UCSD-AML1 (cell line): ENCODE measurements at regions not wholly inside any gene's neighbourhood (a gene's known extent, or its start where the extent isn't known, plus 50 kb on each side); places are given as distances from the start of the nearest gene placed in this dataset.

ENCODE experiments used
- DNase-seq: peaks from one replicate; lab custom pipeline; 2025; ENCODE audit not compliant: unreplicated experiment; lab: John Stamatoyannopoulos, UW

GRCh38 chr1:163650624-163651023 lies 328.9 kb downstream of the NUF2 start:
- DNase-seq: no peak

GRCh38 chr1:163652441-163652840 lies 330.7 kb downstream of the NUF2 start:
- DNase-seq: no peak

- no peak for DNase-seq
Observed at GRCh38 chr1:163655565-163655964, 333.8 kb downstream of the NUF2 start.

- DNase-seq: no peak
Observed at GRCh38 chr1:163656095-163656759, 334.5 kb downstream of the NUF2 start.

- DNase-seq: no peak
Observed at GRCh38 chr1:163657719-163658118, 336.0 kb downstream of the NUF2 start.

- no peak for DNase-seq
Observed at GRCh38 chr1:163661391-163661790, 339.6 kb downstream of the NUF2 start.

- DNase-seq: no peak
Observed at GRCh38 chr1:163664671-163665335, 343.0 kb downstream of the NUF2 start.

- DNase-seq: no peak
Observed at GRCh38 chr1:163668472-163668871, 346.7 kb downstream of the NUF2 start.

- no peak for DNase-seq
Observed at GRCh38 chr1:163670989-163671757, 349.4 kb downstream of the NUF2 start.

- no peak for DNase-seq
Observed at GRCh38 chr1:163672976-163673758, 351.4 kb downstream of the NUF2 start.

GRCh38 chr1:163673759-163674151 lies 352.0 kb downstream of the NUF2 start:
- no peak for DNase-seq

- no peak for DNase-seq
Observed at GRCh38 chr1:163674236-163674635, 352.5 kb downstream of the NUF2 start.

GRCh38 chr1:163684785-163685184 lies 363.0 kb downstream of the NUF2 start:
- DNase-seq: no peak

- no peak for DNase-seq
Observed at GRCh38 chr1:163692266-163692665, 370.5 kb downstream of the NUF2 start.

- DNase-seq: no peak
Observed at GRCh38 chr1:163697137-163697536, 375.4 kb downstream of the NUF2 start.

GRCh38 chr1:163701783-163702374 lies 380.1 kb downstream of the NUF2 start:
- no peak for DNase-seq

GRCh38 chr1:163703794-163704193 lies 382.0 kb downstream of the NUF2 start:
- DNase-seq: no peak

- DNase-seq: no peak
Observed at GRCh38 chr1:163706915-163707314, 385.2 kb downstream of the NUF2 start.

- DNase-seq: no peak
Observed at GRCh38 chr1:163709636-163710035, 387.9 kb downstream of the NUF2 start.

- DNase-seq: no peak
Observed at GRCh38 chr1:163712321-163712720, 390.6 kb downstream of the NUF2 start.

GRCh38 chr1:163720294-163720693 lies 398.5 kb downstream of the NUF2 start:
- DNase-seq: no peak
